ENCODE measurements at regions not wholly inside any gene's neighbourhood (a gene's known extent, or its start where the extent isn't known, plus 50 kb on each side); places are given as distances from the start of the nearest gene placed in this dataset.

DNA sequence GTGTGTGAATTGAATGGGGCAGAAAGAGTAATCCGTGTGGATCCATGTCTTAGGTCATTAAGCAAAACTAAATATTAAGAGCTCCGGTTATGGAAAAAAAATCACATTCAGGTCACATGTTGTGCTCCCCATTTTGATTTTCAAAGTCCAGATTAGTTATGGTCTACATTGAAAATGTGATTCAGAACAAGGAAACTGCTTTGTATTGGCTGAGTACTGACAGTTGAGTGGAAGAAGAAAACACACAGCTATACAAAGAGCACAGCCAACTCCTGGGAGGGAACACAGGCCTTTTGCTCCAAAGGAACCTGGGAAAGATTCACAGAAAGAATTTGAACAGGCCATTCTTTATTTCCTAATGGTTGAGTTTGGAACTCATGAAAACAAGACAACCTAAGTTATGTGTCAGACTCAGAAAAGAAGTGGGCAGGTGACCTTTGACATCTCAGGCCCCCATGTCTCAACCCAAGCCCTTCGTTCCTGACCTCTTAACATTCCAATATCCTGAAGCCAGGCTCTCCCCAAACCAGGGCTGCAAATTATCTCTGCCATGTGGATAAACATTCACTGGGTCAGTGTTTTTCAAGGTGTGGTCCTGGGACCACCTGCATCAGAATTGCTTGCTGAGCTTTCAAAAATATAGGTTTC lies 159.3 kb upstream of the LMO4 start:
- no peak for TF ChIP-seq YY1 (IDR thresholded peaks at IDR 0.05; ENCODE audit: low read depth)
- TF ChIP-seq EP300 (IDR thresholded peaks at IDR 0.05; ENCODE audit: borderline replicate concordance) = no peak
- TF ChIP-seq, protein P1, sequence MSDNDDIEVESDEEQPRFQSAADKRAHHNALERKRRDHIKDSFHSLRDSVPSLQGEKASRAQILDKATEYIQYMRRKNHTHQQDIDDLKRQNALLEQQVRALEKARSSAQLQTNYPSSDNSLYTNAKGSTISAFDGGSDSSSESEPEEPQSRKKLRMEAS (IDR thresholded peaks at IDR 0.05) = no peak
- TF ChIP-seq RAD21 (IDR thresholded peaks at IDR 0.05; ENCODE audit: low read depth) = no peak
- no peak for TF ChIP-seq FOXM1 (IDR thresholded peaks at IDR 0.05; ENCODE audit: borderline replicate concordance, low read depth)
- TF ChIP-seq CEBPB (IDR thresholded peaks at IDR 0.05) = no peak
- TF ChIP-seq, protein P2, sequence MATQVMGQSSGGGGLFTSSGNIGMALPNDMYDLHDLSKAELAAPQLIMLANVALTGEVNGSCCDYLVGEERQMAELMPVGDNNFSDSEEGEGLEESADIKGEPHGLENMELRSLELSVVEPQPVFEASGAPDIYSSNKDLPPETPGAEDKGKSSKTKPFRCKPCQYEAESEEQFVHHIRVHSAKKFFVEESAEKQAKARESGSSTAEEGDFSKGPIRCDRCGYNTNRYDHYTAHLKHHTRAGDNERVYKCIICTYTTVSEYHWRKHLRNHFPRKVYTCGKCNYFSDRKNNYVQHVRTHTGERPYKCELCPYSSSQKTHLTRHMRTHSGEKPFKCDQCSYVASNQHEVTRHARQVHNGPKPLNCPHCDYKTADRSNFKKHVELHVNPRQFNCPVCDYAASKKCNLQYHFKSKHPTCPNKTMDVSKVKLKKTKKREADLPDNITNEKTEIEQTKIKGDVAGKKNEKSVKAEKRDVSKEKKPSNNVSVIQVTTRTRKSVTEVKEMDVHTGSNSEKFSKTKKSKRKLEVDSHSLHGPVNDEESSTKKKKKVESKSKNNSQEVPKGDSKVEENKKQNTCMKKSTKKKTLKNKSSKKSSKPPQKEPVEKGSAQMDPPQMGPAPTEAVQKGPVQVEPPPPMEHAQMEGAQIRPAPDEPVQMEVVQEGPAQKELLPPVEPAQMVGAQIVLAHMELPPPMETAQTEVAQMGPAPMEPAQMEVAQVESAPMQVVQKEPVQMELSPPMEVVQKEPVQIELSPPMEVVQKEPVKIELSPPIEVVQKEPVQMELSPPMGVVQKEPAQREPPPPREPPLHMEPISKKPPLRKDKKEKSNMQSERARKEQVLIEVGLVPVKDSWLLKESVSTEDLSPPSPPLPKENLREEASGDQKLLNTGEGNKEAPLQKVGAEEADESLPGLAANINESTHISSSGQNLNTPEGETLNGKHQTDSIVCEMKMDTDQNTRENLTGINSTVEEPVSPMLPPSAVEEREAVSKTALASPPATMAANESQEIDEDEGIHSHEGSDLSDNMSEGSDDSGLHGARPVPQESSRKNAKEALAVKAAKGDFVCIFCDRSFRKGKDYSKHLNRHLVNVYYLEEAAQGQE (IDR thresholded peaks at IDR 0.05; ENCODE audit: low read depth) = no peak
- no peak for TF ChIP-seq USF1 (IDR thresholded peaks at IDR 0.05)
- no peak for TF ChIP-seq CREB1 (IDR thresholded peaks at IDR 0.05; ENCODE audit: low read depth)
